ENCODE measurements at regions not wholly inside any gene's neighbourhood (a gene's known extent, or its start where the extent isn't known, plus 50 kb on each side); places are given as distances from the start of the nearest gene placed in this dataset.

- Histone ChIP-seq H3K36me3 (no peaks in the 10 kb centered on the region), H3K4me1 (no peaks in the 10 kb centered on the region), H3K4me3 (no peak overlapping the region), H3K9me3 (no peaks in the 10 kb centered on the region), H3K27me3 (no peaks in the 10 kb centered on the region), H3K27ac (no peak overlapping the region)
- intact Hi-C loops (cut with DNase I), result no loop called here
- DNase-seq, result no peak
- TF ChIP-seq CTCF (IDR thresholded peaks at IDR 0.05) (no peak), POLR2A (IDR thresholded peaks at IDR 0.05) (no peak)
- 66 to 72% (median 70%) methylated on average over 5 of the region's 5 CpGs for WGBS, 4 donors
- no peak for ATAC-seq
Observed at GRCh38 chr13:55567721-55568625, 1572.7 kb upstream of the PRR20A start.

GRCh38 chr13:55569082-55569481 lies 1571.6 kb upstream of the PRR20A start:
- no peaks in the 10 kb centered on the region for H3K9me3 ChIP-seq
- no peak for TF ChIP-seq POLR2A (IDR thresholded peaks at IDR 0.05)
- TF ChIP-seq CTCF (IDR thresholded peaks at IDR 0.05), result no peak
- no peak overlapping the region for H3K27ac ChIP-seq
- H3K4me3 ChIP-seq, result no peak overlapping the region
- H3K4me1 ChIP-seq, result no peaks in the 10 kb centered on the region
- no peaks in the 10 kb centered on the region for H3K27me3 ChIP-seq
- intact Hi-C loops (cut with DNase I), result no loop called here
- no peaks in the 10 kb centered on the region for H3K36me3 ChIP-seq
- ATAC-seq (no peak), DNase-seq (no peak)

GRCh38 chr13:55569514-55569913 lies 1571.2 kb upstream of the PRR20A start:
- no peaks in the 10 kb centered on the region for H3K9me3 ChIP-seq
- no peak for TF ChIP-seq CTCF (IDR thresholded peaks at IDR 0.05)
- TF ChIP-seq POLR2A (IDR thresholded peaks at IDR 0.05), result no peak
- no peak for ATAC-seq

GRCh38 chr13:55570371-55570770 lies 1570.3 kb upstream of the PRR20A start:
- H3K4me3 ChIP-seq, result no peak overlapping the region
- no peaks in the 10 kb centered on the region for H3K4me1 ChIP-seq
- H3K27ac ChIP-seq, result no peak overlapping the region
- TF ChIP-seq CTCF (IDR thresholded peaks at IDR 0.05) (no peak), POLR2A (IDR thresholded peaks at IDR 0.05) (no peak)
- intact Hi-C loops (cut with DNase I), result no loop called here
- no peaks in the 10 kb centered on the region for H3K27me3 ChIP-seq
- no peaks in the 10 kb centered on the region for H3K9me3 ChIP-seq
- no peaks in the 10 kb centered on the region for H3K36me3 ChIP-seq
- ATAC-seq, result no peak
- DNase-seq, result no peak
- 74 to 88% (median 85%) methylated on average over 1 of the region's 1 CpG for WGBS, 4 donors

More at GRCh38 chr13:55569514-55569913, 1571.2 kb upstream of the PRR20A start:
- no peak for DNase-seq
- Histone ChIP-seq H3K4me1 (no peaks in the 10 kb centered on the region), H3K36me3 (no peaks in the 10 kb centered on the region), H3K27me3 (no peaks in the 10 kb centered on the region), H3K4me3 (no peak overlapping the region), H3K27ac (no peak overlapping the region)
- intact Hi-C loops (cut with DNase I), result no loop called here

All from heart left ventricle (tissue), 16 donors.